ENCODE measurements at regions not wholly inside any gene's neighbourhood (a gene's known extent, or its start where the extent isn't known, plus 50 kb on each side); places are given as distances from the start of the nearest gene placed in this dataset.

- TF ChIP-seq, protein P1, sequence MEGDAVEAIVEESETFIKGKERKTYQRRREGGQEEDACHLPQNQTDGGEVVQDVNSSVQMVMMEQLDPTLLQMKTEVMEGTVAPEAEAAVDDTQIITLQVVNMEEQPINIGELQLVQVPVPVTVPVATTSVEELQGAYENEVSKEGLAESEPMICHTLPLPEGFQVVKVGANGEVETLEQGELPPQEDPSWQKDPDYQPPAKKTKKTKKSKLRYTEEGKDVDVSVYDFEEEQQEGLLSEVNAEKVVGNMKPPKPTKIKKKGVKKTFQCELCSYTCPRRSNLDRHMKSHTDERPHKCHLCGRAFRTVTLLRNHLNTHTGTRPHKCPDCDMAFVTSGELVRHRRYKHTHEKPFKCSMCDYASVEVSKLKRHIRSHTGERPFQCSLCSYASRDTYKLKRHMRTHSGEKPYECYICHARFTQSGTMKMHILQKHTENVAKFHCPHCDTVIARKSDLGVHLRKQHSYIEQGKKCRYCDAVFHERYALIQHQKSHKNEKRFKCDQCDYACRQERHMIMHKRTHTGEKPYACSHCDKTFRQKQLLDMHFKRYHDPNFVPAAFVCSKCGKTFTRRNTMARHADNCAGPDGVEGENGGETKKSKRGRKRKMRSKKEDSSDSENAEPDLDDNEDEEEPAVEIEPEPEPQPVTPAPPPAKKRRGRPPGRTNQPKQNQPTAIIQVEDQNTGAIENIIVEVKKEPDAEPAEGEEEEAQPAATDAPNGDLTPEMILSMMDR (IDR thresholded peaks at IDR 0.05) = no peak
- TF ChIP-seq EZH2 (IDR thresholded peaks at IDR 0.05; ENCODE audit: borderline replicate concordance, insufficient read depth, low read depth, low read length, poor library complexity, severe bottlenecking) = no peak
- intact Hi-C loops (cut with micrococcal nuclease) = no loop called here
- H3K4me1 ChIP-seq (ENCODE audit: control insufficient read depth in 2 of 2, insufficient read depth in 2 of 2, low read length in 2 of 2) = no peaks in the 10 kb centered on the region
- H3K4me1 Mint-ChIP-seq = no peaks in the 10 kb centered on the region
- 70% methylated on average over 8 of the region's 10 CpGs for WGBS (ENCODE audit: insufficient coverage)
- H3K9me3 Mint-ChIP-seq (ENCODE audit: insufficient read depth) = peaks cover 4% of the 10 kb centered on the region
- no peaks in the 10 kb centered on the region for H4K20me1 ChIP-seq (ENCODE audit: control insufficient read depth, insufficient read depth, low read length, poor library complexity, severe bottlenecking)
- ChIA-PET CTCF (no interaction called here), POLR2A (no interaction called here)
- H3K27ac ChIP-seq (ENCODE audit: low read length in 2 of 2) = no peak overlapping the region
- H3K79me2 ChIP-seq (ENCODE audit: control insufficient read depth, insufficient read depth, low read length) = no peaks in the 10 kb centered on the region
- DNase-seq = no peak
- no peak overlapping the region for H2AFZ ChIP-seq (ENCODE audit: insufficient read depth, low read depth, low read length, poor library complexity, severe bottlenecking)
- H3K27me3 Mint-ChIP-seq = no peaks in the 10 kb centered on the region
- H3K4me2 ChIP-seq (replicated peaks; ENCODE audit: low read depth, low read length, poor library complexity, severe bottlenecking) = no peak overlapping the region
- H3K9ac ChIP-seq (ENCODE audit: low read length) = no peak overlapping the region
- H3K27me3 ChIP-seq (replicated peaks in 1 of 4; ENCODE audit: control extremely low read depth in 1 of 4, control insufficient read depth in 3 of 4, insufficient read depth in 4 of 4, low read length in 3 of 4) = no peaks in the 10 kb centered on the region
- H3K27ac Mint-ChIP-seq = no peak overlapping the region
- H3K36me3 ChIP-seq (replicated peaks in 1 of 2; ENCODE audit: control extremely low read depth in 1 of 2, control insufficient read depth in 1 of 2, extremely low read depth in 1 of 2, insufficient read depth in 2 of 2, low read length in 1 of 2) = no peaks in the 10 kb centered on the region
- peaks cover 2 to 11% (median 2%) of the 10 kb centered on the region in 3 donors for H3K9me3 ChIP-seq (ENCODE audit: control extremely low read depth in 1 of 3, control insufficient read depth in 2 of 3, insufficient read depth in 1 of 3, low read length in 2 of 3)
- ATAC-seq (ENCODE audit: low read depth) = no peak
- H3K4me3 ChIP-seq (ENCODE audit: control extremely low read depth in 1 of 5, extremely low read depth in 1 of 5, insufficient read depth in 1 of 5, low read depth in 2 of 5, low read length in 4 of 5) = no peak overlapping the region
- no peak overlapping the region for H3K4me3 Mint-ChIP-seq
These were observed 279.5 kb downstream of the IRX1 start for GRCh38 chr5:3875144-3875543.

- no peaks in the 10 kb centered on the region for H3K36me3 ChIP-seq (replicated peaks in 1 of 2; ENCODE audit: control extremely low read depth in 1 of 2, control insufficient read depth in 1 of 2, extremely low read depth in 1 of 2, insufficient read depth in 2 of 2, low read length in 1 of 2)
- intact Hi-C loops (cut with micrococcal nuclease) = no loop called here
These were observed 282.6 kb downstream of the IRX1 start for GRCh38 chr5:3878267-3878666.

More at GRCh38 chr5:3878267-3878666, 282.6 kb downstream of the IRX1 start:
- H3K4me1 ChIP-seq (ENCODE audit: control insufficient read depth in 2 of 2, insufficient read depth in 2 of 2, low read length in 2 of 2) = no peaks in the 10 kb centered on the region
- no peak overlapping the region for H3K4me3 Mint-ChIP-seq
- POLR2A ChIA-PET = no interaction called here
- DNase-seq (no peak), ATAC-seq (ENCODE audit: low read depth) (no peak)
- H3K27ac Mint-ChIP-seq = no peak overlapping the region
- no peaks in the 10 kb centered on the region for H4K20me1 ChIP-seq (ENCODE audit: control insufficient read depth, insufficient read depth, low read length, poor library complexity, severe bottlenecking)
- H3K27me3 ChIP-seq (replicated peaks in 1 of 4; ENCODE audit: control extremely low read depth in 1 of 4, control insufficient read depth in 3 of 4, insufficient read depth in 4 of 4, low read length in 3 of 4) = no peaks in the 10 kb centered on the region
- H3K9me3 Mint-ChIP-seq (ENCODE audit: insufficient read depth) = no peaks in the 10 kb centered on the region
- CTCF ChIA-PET = no interaction called here
- no peaks in the 10 kb centered on the region for H3K27me3 Mint-ChIP-seq
- H3K9me3 ChIP-seq (ENCODE audit: control extremely low read depth in 1 of 3, control insufficient read depth in 2 of 3, insufficient read depth in 1 of 3, low read length in 2 of 3) = peaks cover 0 to 15% (median 2%) of the 10 kb centered on the region in 3 donors
- no peak overlapping the region for H3K4me3 ChIP-seq (ENCODE audit: control extremely low read depth in 1 of 5, extremely low read depth in 1 of 5, insufficient read depth in 1 of 5, low read depth in 2 of 5, low read length in 4 of 5)
- H3K27ac ChIP-seq (ENCODE audit: low read length in 2 of 2) = no peak overlapping the region
- TF ChIP-seq, protein P1 (IDR thresholded peaks at IDR 0.05) = no peak
- no peak for TF ChIP-seq EZH2 (IDR thresholded peaks at IDR 0.05; ENCODE audit: borderline replicate concordance, insufficient read depth, low read depth, low read length, poor library complexity, severe bottlenecking)
- WGBS (ENCODE audit: insufficient coverage) = no CpG with 5 or more reads among the region's 4 CpGs
- H3K9ac ChIP-seq (ENCODE audit: low read length) = no peak overlapping the region
- no peaks in the 10 kb centered on the region for H3K4me1 Mint-ChIP-seq
- no peak overlapping the region for H3K4me2 ChIP-seq (replicated peaks; ENCODE audit: low read depth, low read length, poor library complexity, severe bottlenecking)
- no peak overlapping the region for H2AFZ ChIP-seq (ENCODE audit: insufficient read depth, low read depth, low read length, poor library complexity, severe bottlenecking)
- no peaks in the 10 kb centered on the region for H3K79me2 ChIP-seq (ENCODE audit: control insufficient read depth, insufficient read depth, low read length)
